CD4-positive, alpha-beta T cell (primary cell): ENCODE measurements at regions not wholly inside any gene's neighbourhood (a gene's known extent, or its start where the extent isn't known, plus 50 kb on each side); places are given as distances from the start of the nearest gene placed in this dataset.

Experiments used
- ATAC-seq: fragments of 200-7000 bp; cut with Tn5 transposase; one replicate; pipeline ENCODE4 v1.10.0; 2022; ENCODE audit warnings: mild to moderate bottlenecking; ENCODE audit not compliant: poor library complexity
- CTCF ChIA-PET: fragments of 350-600 bp; sonication (Branson Sonifier 250); formaldehyde crosslinking; loops from one replicate; lab custom pipeline; 2021; ENCODE audit warnings: antibody characterized with exemption, inconsistent platforms; lab: Charles Lee
- POLR2A ChIA-PET: fragments of 350-600 bp; sonication (Branson Sonifier 250); formaldehyde crosslinking; loops from one replicate; lab custom pipeline; 2021; ENCODE audit warnings: antibody characterized with exemption, inconsistent platforms; lab: Charles Lee
- DNase-seq, 14 experiments: peaks; one replicate each; pipeline ENCODE4 v3.0.0-alpha.2; 2013 to 2020; ENCODE audit warnings: mixed read lengths in 2 of 14
- H3K27ac ChIP-seq, 2 donors: one replicate each; pipeline versions ENCODE4 v1.5.1 to v1.7.0; 2013; ENCODE audit warnings: low read length in 2 of 2, low read depth in 1 of 2, mild to moderate bottlenecking in 1 of 2
- H3K27me3 ChIP-seq, 2 experiments: 1 replicate in 1 of 2; 2 replicates in 1 of 2; pipeline versions ENCODE4 v1.6.1 to v1.7.0; 2013; ENCODE audit warnings: low read length in 2 of 2, control low read depth in 1 of 2, mild to moderate bottlenecking in 1 of 2, moderate library complexity in 1 of 2; ENCODE audit not compliant: insufficient read depth in 2 of 2, control insufficient read depth in 1 of 2
- H3K36me3 ChIP-seq: one replicate; pipeline ENCODE4 v1.6.1; 2013; ENCODE audit warnings: low read length, control low read depth; ENCODE audit not compliant: insufficient read depth
- H3K4me1 ChIP-seq: one replicate; pipeline ENCODE4 v1.6.1; 2013; ENCODE audit warnings: low read length, control low read depth; ENCODE audit not compliant: insufficient read depth
- H3K4me3 ChIP-seq: one replicate; pipeline ENCODE4 v1.5.1; 2013; ENCODE audit warnings: mild to moderate bottlenecking, low read length, moderate library complexity
- H3K9me3 ChIP-seq, 2 experiments: 1 replicate in 1 of 2; 2 replicates in 1 of 2; pipeline versions ENCODE4 v1.6.1 to v1.7.0; 2013; ENCODE audit warnings: low read length in 2 of 2, mild to moderate bottlenecking in 2 of 2, control low read depth in 1 of 2, moderate library complexity in 1 of 2; ENCODE audit not compliant: control insufficient read depth in 1 of 2, insufficient read depth in 1 of 2
- H3K27ac Mint-ChIP-seq: one replicate; pipeline ENCODE4 v1.8.0; 2020; ENCODE audit warnings: mixed read lengths
- H3K27me3 Mint-ChIP-seq: one replicate; pipeline ENCODE4 v1.8.0; 2021; ENCODE audit warnings: mixed read lengths
- H3K36me3 Mint-ChIP-seq: one replicate; pipeline ENCODE4 v1.8.0; 2021; ENCODE audit warnings: low read depth, mixed read lengths
- H3K4me1 Mint-ChIP-seq: one replicate; pipeline ENCODE4 v1.8.0; 2021; ENCODE audit warnings: low read depth, mixed read lengths
- H3K4me3 Mint-ChIP-seq: one replicate; pipeline ENCODE4 v1.8.0; 2020; ENCODE audit warnings: mild to moderate bottlenecking, mixed read lengths
- H3K9me3 Mint-ChIP-seq: one replicate; pipeline ENCODE4 v1.8.0; 2020; ENCODE audit warnings: mixed read lengths
- CTCF ChIP-seq: fragments of 200-600 bp; IDR thresholded peaks from one replicate; pipeline ENCODE4 v1.8.0; 2022; ENCODE audit warnings: antibody characterized with exemption, mild to moderate bottlenecking
- intact Hi-C, 2 experiments: fragments of 100-400 bp; cut with DNase I in 1 of 2; cut with micrococcal nuclease in 1 of 2; formaldehyde crosslinking; loops; one replicate each; pipeline versions ENCODE4 v1.15.1 to v1.9.0; 2023 to 2025; cut with DNase I, micrococcal nuclease

GRCh38 chr1:25168193-25169071 is 63.9 kb downstream of the SYF2 start:
- H3K4me1 ChIP-seq = no peaks in the 10 kb centered on the region
- no peak overlapping the region for H3K27ac Mint-ChIP-seq
- H3K4me3 ChIP-seq = no peak overlapping the region
- H3K27ac ChIP-seq = no peak overlapping the region
- no peak for TF ChIP-seq CTCF
- H3K27me3 Mint-ChIP-seq = no peaks in the 10 kb centered on the region
- H3K36me3 ChIP-seq = no peaks in the 10 kb centered on the region
- CTCF ChIA-PET = no interaction called here
- no peak overlapping the region for H3K4me3 Mint-ChIP-seq
- H3K9me3 Mint-ChIP-seq = peaks cover 4% of the 10 kb centered on the region
- POLR2A ChIA-PET = no interaction called here
- no peak for ATAC-seq
- H3K27me3 ChIP-seq = no peaks in the 10 kb centered on the region
- no peaks in the 10 kb centered on the region for H3K4me1 Mint-ChIP-seq
- no peak for DNase-seq
- no peaks in the 10 kb centered on the region for H3K36me3 Mint-ChIP-seq
- intact Hi-C loops = no loop called here
- H3K9me3 ChIP-seq = peaks cover 0 to 9% of the 10 kb centered on the region in 2 experiments

- Mint-ChIP-seq H3K27me3 (no peaks in the 10 kb centered on the region), H3K4me3 (no peak overlapping the region), H3K27ac (no peak overlapping the region), H3K36me3 (no peaks in the 10 kb centered on the region), H3K9me3 (peaks cover 4% of the 10 kb centered on the region), H3K4me1 (no peaks in the 10 kb centered on the region)
- CTCF ChIA-PET = no interaction called here
- Histone ChIP-seq H3K4me1 (no peaks in the 10 kb centered on the region), H3K4me3 (no peak overlapping the region), H3K9me3 (peaks cover 0 to 9% of the 10 kb centered on the region in 2 experiments), H3K27ac (no peak overlapping the region), H3K36me3 (no peaks in the 10 kb centered on the region), H3K27me3 (no peaks in the 10 kb centered on the region)
- no peak for TF ChIP-seq CTCF
- DNase-seq = no peak
- intact Hi-C loops = no loop called here
- POLR2A ChIA-PET = no interaction called here
- ATAC-seq = no peak
These were observed 64.8 kb downstream of the SYF2 start for GRCh38 chr1:25167269-25168192.

- ATAC-seq = no peak
- TF ChIP-seq CTCF = no peak
- peaks cover 0 to 9% of the 10 kb centered on the region in 2 experiments for H3K9me3 ChIP-seq
- intact Hi-C loops = no loop called here
- Mint-ChIP-seq H3K4me3 (no peak overlapping the region), H3K9me3 (peaks cover 4% of the 10 kb centered on the region), H3K36me3 (no peaks in the 10 kb centered on the region), H3K27ac (no peak overlapping the region), H3K27me3 (no peaks in the 10 kb centered on the region), H3K4me1 (no peaks in the 10 kb centered on the region)
- no peak for DNase-seq
- H3K4me1 ChIP-seq = no peaks in the 10 kb centered on the region
- no peak overlapping the region for H3K4me3 ChIP-seq
- ChIA-PET CTCF (no interaction called here), POLR2A (no interaction called here)
- H3K27ac ChIP-seq = no peak overlapping the region
- H3K27me3 ChIP-seq = no peaks in the 10 kb centered on the region
- no peaks in the 10 kb centered on the region for H3K36me3 ChIP-seq
These were observed 65.5 kb downstream of the SYF2 start for GRCh38 chr1:25166847-25167246.
